ENCODE measurements at regions not wholly inside any gene's neighbourhood (a gene's known extent, or its start where the extent isn't known, plus 50 kb on each side); places are given as distances from the start of the nearest gene placed in this dataset.

- intact Hi-C loops (cut with micrococcal nuclease) = no loop called here
- H3K4me3 ChIP-seq = no peak overlapping the region
- no peaks in the 10 kb centered on the region for H3K36me3 ChIP-seq
- peaks cover 6% of the 10 kb centered on the region for H3K4me1 ChIP-seq
- no peak for TF ChIP-seq CTCF (IDR thresholded peaks at IDR 0.05; ENCODE audit: borderline replicate concordance)
- DNase-seq = no peak
- H3K27me3 ChIP-seq (ENCODE audit: low read depth) = peaks cover 20% of the 10 kb centered on the region
- H3K27ac ChIP-seq (replicated peaks) = no peak overlapping the region
- H3K9me3 ChIP-seq (replicated peaks) = no peaks in the 10 kb centered on the region
Observed at GRCh38 chr7:142463401-142463850, 205.6 kb upstream of the PRSS58 start.

DNA sequence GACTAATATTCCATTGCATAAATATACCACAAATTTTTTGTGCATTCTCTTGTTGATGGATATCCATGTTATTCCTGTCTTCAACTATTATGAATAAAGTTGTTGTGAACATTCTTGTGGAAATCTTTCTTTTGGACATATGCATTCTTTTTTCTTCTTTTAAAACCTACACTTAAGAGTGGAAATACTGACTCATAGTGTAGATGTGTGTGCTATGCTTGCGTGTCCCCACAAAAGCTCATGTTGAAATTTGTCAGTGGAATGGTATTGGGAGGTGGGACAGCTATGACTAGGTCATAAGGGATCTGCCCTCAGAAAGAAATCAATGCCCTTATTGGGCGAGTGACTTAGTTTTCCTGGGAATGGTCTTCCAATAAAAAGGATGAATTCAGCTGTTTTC, 203.6 kb upstream of the PRSS58 start:
- H3K27me3 ChIP-seq (ENCODE audit: low read depth) = peaks cover 34% of the 10 kb centered on the region
- H3K36me3 ChIP-seq = no peaks in the 10 kb centered on the region
- DNase-seq = no peak
- H3K4me3 ChIP-seq = no peak overlapping the region
- intact Hi-C loops (cut with micrococcal nuclease) = no loop called here
- H3K4me1 ChIP-seq = peaks cover 6% of the 10 kb centered on the region
- H3K9me3 ChIP-seq (replicated peaks) = no peaks in the 10 kb centered on the region
- no peak overlapping the region for H3K27ac ChIP-seq (replicated peaks)
- TF ChIP-seq CTCF (IDR thresholded peaks at IDR 0.05; ENCODE audit: borderline replicate concordance) = no peak

DNA sequence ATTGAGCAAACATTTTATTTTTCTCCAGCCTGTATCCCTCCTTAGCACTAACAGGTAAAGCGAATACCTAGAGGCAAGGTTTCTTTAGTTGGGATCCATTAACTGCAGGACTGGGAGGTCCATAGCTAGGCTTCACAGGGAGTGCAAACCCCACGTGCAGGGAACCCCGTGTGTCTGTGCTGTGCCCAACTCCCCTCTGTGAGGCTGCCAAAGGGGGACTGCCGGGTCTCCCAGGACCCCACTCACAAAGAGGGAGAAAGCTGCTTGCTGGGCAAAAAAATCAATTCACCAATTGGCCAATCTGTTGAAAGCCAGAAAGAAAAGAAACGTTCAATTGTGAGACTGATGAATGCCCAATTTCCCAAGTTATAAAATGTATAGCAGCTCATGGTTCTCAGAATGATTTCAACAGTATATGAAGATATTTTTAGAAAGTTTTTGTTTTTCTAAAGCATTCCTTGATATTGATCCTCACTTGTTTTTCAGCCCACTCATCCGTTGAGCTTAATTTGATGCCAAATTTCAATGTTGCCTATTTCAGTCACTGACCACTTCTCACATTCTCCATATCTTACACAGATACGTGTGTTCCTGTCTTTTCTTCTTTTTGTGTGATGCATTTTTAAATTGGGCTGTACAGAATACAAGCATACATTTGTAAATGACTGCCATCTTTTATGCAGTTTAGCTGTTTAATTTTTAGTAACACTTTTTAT, 202.7 kb upstream of the PRSS58 start:
- no peak overlapping the region for H3K4me3 ChIP-seq
- intact Hi-C loops (cut with micrococcal nuclease) = no loop called here
- H3K36me3 ChIP-seq = no peaks in the 10 kb centered on the region
- peaks cover 35% of the 10 kb centered on the region for H3K27me3 ChIP-seq (ENCODE audit: low read depth)
- no peaks in the 10 kb centered on the region for H3K9me3 ChIP-seq (replicated peaks)
- no peak for TF ChIP-seq CTCF (IDR thresholded peaks at IDR 0.05; ENCODE audit: borderline replicate concordance)
- H3K27ac ChIP-seq (replicated peaks) = no peak overlapping the region
- peaks cover 6% of the 10 kb centered on the region for H3K4me1 ChIP-seq
- DNase-seq = no peak

GRCh38 chr7:142459551-142459963, 201.7 kb upstream of the PRSS58 start:
- no peak overlapping the region for H3K27ac ChIP-seq (replicated peaks)
- peak; percentile 73 for TF ChIP-seq CTCF (IDR thresholded peaks at IDR 0.05; ENCODE audit: borderline replicate concordance)
- peaks cover 40% of the 10 kb centered on the region for H3K27me3 ChIP-seq (ENCODE audit: low read depth)
- no peaks in the 10 kb centered on the region for H3K36me3 ChIP-seq
- H3K9me3 ChIP-seq (replicated peaks) = no peaks in the 10 kb centered on the region
- intact Hi-C loops (cut with micrococcal nuclease) = no loop called here
- H3K4me1 ChIP-seq = peaks cover 6% of the 10 kb centered on the region
- DNase-seq = no peak
- H3K4me3 ChIP-seq = no peak overlapping the region

DNA sequence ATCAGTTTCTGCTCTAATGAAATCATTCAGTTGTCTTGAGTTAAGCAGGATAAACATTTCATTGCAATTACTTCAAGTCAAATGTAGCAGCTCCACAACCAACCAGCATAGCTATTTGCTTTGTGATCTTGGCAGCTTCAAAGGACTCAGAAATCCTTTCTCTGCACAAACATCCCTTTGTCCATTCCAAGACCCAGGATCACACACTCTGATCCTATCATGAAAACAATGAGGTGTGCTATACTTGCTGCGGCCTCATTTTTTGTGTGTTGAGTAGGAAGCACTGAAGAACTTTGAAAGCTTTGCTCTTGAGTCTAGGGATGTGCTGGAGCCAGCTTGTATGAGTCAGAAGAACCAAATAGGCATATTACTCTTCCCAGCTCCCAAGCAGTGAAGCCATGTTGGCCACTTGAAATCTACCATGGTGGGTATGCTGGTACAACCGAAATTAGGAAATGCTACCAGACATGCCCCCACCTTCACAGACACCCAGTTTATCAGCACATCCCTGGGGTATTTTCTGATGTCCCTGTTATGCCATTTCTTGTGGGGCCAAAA, 199.4 kb upstream of the PRSS58 start:
- TF ChIP-seq CTCF (IDR thresholded peaks at IDR 0.05; ENCODE audit: borderline replicate concordance) = no peak
- no peaks in the 10 kb centered on the region for H3K36me3 ChIP-seq
- intact Hi-C loops (cut with micrococcal nuclease) = no loop called here
- DNase-seq = no peak
- H3K27ac ChIP-seq (replicated peaks) = no peak overlapping the region
- no peaks in the 10 kb centered on the region for H3K9me3 ChIP-seq (replicated peaks)
- peaks cover 49% of the 10 kb centered on the region for H3K27me3 ChIP-seq (ENCODE audit: low read depth)
- H3K4me3 ChIP-seq = no peak overlapping the region
- H3K4me1 ChIP-seq = peaks cover 6% of the 10 kb centered on the region

Data from left ventricle myocardium inferior (tissue), 1 donor.